GM13976 (cell line): ENCODE measurements at regions not wholly inside any gene's neighbourhood (a gene's known extent, or its start where the extent isn't known, plus 50 kb on each side); places are given as distances from the start of the nearest gene placed in this dataset.

Experiments
- DNase-seq: peaks from one replicate; pipeline ENCODE4 v3.0.0; 2012; ENCODE audit warnings: low spot score
- CTCF ChIP-seq: IDR thresholded peaks from 2 replicates; pipeline ENCODE4 v1.5.1; 2012; ENCODE audit warnings: borderline replicate concordance, mild to moderate bottlenecking; ENCODE audit not compliant: insufficient read depth; ENCODE audit errors: extremely low read depth, missing control alignments, control extremely low read depth
- in situ Hi-C: fragments of 300-500 bp; cut with MboI; formaldehyde crosslinking; loops from one replicate; pipeline ENCODE4 v1.12.0; 2022; ENCODE audit warnings: low sequenced_read_pairs, mixed read lengths, inconsistent platforms; ENCODE audit not compliant: unreplicated experiment

- TF ChIP-seq CTCF: no peak
- in situ Hi-C loops: no loop called here
Observed at GRCh38 chr1:17927952-17928351, 172.8 kb downstream of the ACTL8 start.

GRCh38 chr1:17929224-17929623 lies 174.1 kb downstream of the ACTL8 start:
- DNase-seq: no peak
- no peak for TF ChIP-seq CTCF
- in situ Hi-C loops: no loop called here

More at GRCh38 chr1:17927952-17928351, 172.8 kb downstream of the ACTL8 start:
- DNase-seq: no peak

GRCh38 chr1:17930635-17931034 lies 175.5 kb downstream of the ACTL8 start:
- DNase-seq: no peak
- in situ Hi-C loops: no loop called here
- TF ChIP-seq CTCF: no peak

GRCh38 chr1:17932164-17932563 lies 175.4 kb upstream of the IGSF21 start:
- no peak for DNase-seq
- TF ChIP-seq CTCF: no peak
- in situ Hi-C loops: no loop called here

- in situ Hi-C loops: no loop called here
- no peak for TF ChIP-seq CTCF
- no peak for DNase-seq
Observed at GRCh38 chr1:17933501-17933900, 174.1 kb upstream of the IGSF21 start.

GRCh38 chr1:17933971-17934370 lies 173.6 kb upstream of the IGSF21 start:
- no peak for DNase-seq
- no peak for TF ChIP-seq CTCF
- in situ Hi-C loops: no loop called here

- no peak for DNase-seq
- in situ Hi-C loops: no loop called here
- TF ChIP-seq CTCF: no peak
Observed at GRCh38 chr1:17935230-17935629, 172.4 kb upstream of the IGSF21 start.
